ENCODE measurements at regions not wholly inside any gene's neighbourhood (a gene's known extent, or its start where the extent isn't known, plus 50 kb on each side); places are given as distances from the start of the nearest gene placed in this dataset.
"Not testable (repeated sequence)": the region's sequence is repeated elsewhere in the genome, so short reads cannot be mapped to it uniquely, and the experiment has no call there.

DNA sequence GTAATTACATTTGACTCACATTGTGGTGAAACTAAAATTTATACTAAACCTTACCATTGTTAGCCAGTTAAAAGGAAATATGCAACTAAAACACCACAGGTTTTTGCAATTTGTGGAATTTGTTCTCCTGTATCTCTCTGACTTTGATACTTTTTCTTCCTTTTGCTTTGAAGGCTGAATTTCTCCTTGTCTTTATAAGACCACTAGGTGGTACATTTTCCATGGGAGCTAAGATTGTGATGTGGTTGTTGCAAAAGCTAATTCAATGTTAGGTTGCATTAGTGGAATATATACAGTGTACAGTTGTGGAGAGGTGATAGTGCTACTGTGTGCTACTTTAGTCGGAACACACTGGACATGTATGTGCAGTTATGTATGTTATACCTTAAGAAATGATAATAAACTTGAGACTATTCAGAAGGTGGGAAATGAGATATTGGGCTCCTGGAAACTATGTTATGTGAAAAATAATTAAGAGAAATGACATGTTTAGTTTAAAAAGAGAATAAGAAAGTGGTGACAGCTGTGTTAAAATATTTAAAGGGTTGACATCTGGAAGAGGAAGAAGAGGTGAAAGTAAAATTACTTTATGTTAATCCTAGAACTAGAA, 70.3 kb downstream of the ARL9 start:
- ChIA-PET CTCF (interaction anchor here (0.5 to 1.8 kb wide), 11 partner anchors 21 to 714 kb away, joined by 3 to 10 read pairs (median 4); no protein-coding TSS in a partner anchor), POLR2A (ENCODE audit: low non-redundant PET) (no interaction called here)
- TF ChIP-seq, protein P1, sequence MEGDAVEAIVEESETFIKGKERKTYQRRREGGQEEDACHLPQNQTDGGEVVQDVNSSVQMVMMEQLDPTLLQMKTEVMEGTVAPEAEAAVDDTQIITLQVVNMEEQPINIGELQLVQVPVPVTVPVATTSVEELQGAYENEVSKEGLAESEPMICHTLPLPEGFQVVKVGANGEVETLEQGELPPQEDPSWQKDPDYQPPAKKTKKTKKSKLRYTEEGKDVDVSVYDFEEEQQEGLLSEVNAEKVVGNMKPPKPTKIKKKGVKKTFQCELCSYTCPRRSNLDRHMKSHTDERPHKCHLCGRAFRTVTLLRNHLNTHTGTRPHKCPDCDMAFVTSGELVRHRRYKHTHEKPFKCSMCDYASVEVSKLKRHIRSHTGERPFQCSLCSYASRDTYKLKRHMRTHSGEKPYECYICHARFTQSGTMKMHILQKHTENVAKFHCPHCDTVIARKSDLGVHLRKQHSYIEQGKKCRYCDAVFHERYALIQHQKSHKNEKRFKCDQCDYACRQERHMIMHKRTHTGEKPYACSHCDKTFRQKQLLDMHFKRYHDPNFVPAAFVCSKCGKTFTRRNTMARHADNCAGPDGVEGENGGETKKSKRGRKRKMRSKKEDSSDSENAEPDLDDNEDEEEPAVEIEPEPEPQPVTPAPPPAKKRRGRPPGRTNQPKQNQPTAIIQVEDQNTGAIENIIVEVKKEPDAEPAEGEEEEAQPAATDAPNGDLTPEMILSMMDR (conservative IDR thresholded peaks at IDR 0.05; ENCODE audit: low read depth): peak; percentile 63
- peak; percentile 46 for DNase-seq (ENCODE audit: low spot score)
- H3K27ac ChIP-seq: no peak overlapping the region

DNA sequence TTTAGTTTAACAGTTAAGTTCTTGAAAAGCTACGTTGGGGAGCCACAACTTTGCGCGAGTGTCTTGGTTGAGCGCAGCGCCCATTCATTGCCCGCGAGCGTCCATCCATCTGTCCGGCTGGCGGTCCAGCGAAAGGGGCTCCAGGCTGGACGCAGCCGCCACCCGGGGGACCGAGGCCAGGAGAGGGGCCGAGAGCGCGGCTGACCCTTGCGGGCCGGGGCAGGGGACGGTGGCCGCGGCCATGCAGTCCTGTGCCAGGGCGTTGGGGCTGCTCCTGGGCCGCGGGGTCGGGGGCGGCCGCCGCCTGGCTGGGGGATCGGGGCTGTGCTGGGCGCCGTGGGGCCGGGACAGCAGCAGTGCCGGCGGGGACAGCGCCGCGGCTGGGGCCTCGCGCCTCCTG, 86.8 kb downstream of the ARL9 start:
- DNase-seq (ENCODE audit: low spot score); POLR2A ChIA-PET (ENCODE audit: low non-redundant PET); CTCF ChIA-PET; H3K27ac ChIP-seq: not testable (repeated sequence)

Measured in RWPE1 (cell line).